Nephron (organoid): ENCODE measurements at regions not wholly inside any gene's neighbourhood (a gene's known extent, or its start where the extent isn't known, plus 50 kb on each side); places are given as distances from the start of the nearest gene placed in this dataset.

Experiments used
- H3K27ac Mint-ChIP-seq, 3 experiments: 2 replicates each; pipeline ENCODE4 v1.8.0; 2020; ENCODE audit warnings: mixed read lengths in 3 of 3, mild to moderate bottlenecking in 2 of 3, moderate library complexity in 1 of 3
- H3K27me3 Mint-ChIP-seq: 2 replicates; pipeline ENCODE4 v1.8.0; 2021; ENCODE audit warnings: low read depth, mild to moderate bottlenecking, moderate library complexity, mixed read lengths
- H3K36me3 Mint-ChIP-seq: 2 replicates; pipeline ENCODE4 v1.8.0; 2020; ENCODE audit warnings: low read depth, mixed read lengths
- H3K4me1 Mint-ChIP-seq: 2 replicates; pipeline ENCODE4 v1.8.0; 2020; ENCODE audit warnings: mixed read lengths
- H3K4me3 Mint-ChIP-seq, 3 experiments: 2 replicates each; pipeline ENCODE4 v1.8.0; 2020; ENCODE audit warnings: mild to moderate bottlenecking in 3 of 3, mixed read lengths in 3 of 3, moderate library complexity in 2 of 3
- H3K9me3 Mint-ChIP-seq: 2 replicates; pipeline ENCODE4 v1.8.0; 2020; ENCODE audit warnings: mixed read lengths
- CTCF ChIP-seq, 3 experiments: fragments of 200-600 bp; sonication (generic); IDR thresholded peaks; one replicate each; pipeline ENCODE4 v1.5.0; 2021; ENCODE audit warnings: antibody characterized with exemption in 3 of 3; ENCODE audit not compliant: unreplicated experiment in 3 of 3

DNA sequence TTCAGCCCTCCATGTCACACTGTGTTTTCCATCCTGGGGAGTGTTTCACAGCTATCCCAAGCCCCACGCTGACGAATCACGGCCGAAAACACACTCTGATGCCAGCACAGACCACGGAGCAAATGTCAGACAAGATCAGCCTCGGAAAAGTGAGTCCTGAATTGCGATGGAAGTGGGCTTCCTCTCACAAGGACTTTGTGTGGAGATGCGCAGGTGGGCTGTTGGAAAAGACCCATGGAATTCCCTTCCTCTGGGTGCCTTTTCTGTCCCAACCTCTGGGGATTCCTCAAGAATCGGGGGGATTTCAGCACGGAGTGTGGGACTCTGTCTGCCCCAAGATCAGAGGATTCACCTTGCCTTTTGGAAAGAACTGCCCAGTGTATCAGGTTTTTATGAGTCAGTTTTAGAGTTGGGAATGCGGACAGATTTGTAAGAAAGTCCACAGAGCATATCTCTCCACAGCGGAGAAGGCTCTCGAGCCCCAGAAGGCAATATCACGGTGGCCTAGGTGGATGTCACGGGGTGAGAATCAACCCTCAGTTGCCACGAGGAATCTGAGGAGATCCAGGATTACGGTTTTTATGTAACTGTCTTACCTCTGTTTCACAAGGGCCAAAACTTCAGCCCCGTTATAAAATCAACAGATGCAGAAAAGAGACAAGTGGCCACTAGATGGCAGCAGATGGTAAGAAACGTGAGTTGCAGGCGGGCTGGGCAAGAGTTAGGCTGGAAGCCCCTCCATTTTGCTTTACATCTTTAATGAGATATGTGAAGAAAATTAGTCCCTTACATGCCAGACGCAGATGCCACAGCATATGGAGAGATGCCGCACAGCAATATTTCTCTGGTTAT, 201.9 kb downstream of the DAD1 start:
- peak overlapping the region in 2 of 3 experiments; percentile 20 to 41 for H3K4me3 Mint-ChIP-seq
- H3K27ac Mint-ChIP-seq = peak overlapping the region in 2 of 3 experiments; percentile 67 to 91
- no peaks in the 10 kb centered on the region for H3K9me3 Mint-ChIP-seq
- peak; percentile 81 to 84 (median 83) for TF ChIP-seq CTCF (IDR thresholded peaks at IDR 0.05; ENCODE audit: unreplicated experiment in 3 of 3)
- H3K36me3 Mint-ChIP-seq = no peaks in the 10 kb centered on the region
- peaks cover 32% of the 10 kb centered on the region for H3K4me1 Mint-ChIP-seq
- peaks cover 25% of the 10 kb centered on the region for H3K27me3 Mint-ChIP-seq

- peaks cover 17% of the 10 kb centered on the region for H3K27me3 Mint-ChIP-seq
- peaks cover 39% of the 10 kb centered on the region for H3K4me1 Mint-ChIP-seq
- no peak for TF ChIP-seq CTCF (IDR thresholded peaks at IDR 0.05; ENCODE audit: unreplicated experiment in 3 of 3)
- H3K36me3 Mint-ChIP-seq = no peaks in the 10 kb centered on the region
- H3K27ac Mint-ChIP-seq = peak overlapping the region; percentile 71 to 82 (median 74)
- H3K9me3 Mint-ChIP-seq = no peaks in the 10 kb centered on the region
- no peak overlapping the region for H3K4me3 Mint-ChIP-seq
Measured at GRCh38 chr14:22384974-22385526, 204.0 kb downstream of the DAD1 start.

DNA sequence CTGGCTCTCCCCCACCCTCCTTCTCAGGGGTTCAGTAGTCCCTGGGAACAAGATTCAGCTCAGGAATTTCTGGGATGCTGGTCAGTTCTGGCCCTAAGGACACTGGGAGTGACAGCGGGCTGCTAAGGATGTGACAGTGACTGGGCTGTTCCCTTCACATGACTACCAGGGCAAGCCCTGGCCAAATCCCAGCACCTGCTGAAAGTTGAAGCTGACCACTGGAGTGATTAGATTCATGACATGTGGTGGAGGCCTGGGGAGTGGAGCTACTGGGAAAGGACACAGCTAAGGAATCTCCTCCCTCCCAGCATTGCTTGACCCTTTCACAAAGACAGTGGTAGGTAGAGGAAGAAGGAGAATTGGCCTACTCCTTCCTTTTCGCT, 204.9 kb downstream of the DAD1 start:
- H3K9me3 Mint-ChIP-seq = no peaks in the 10 kb centered on the region
- H3K27ac Mint-ChIP-seq = no peak overlapping the region
- peaks cover 39% of the 10 kb centered on the region for H3K4me1 Mint-ChIP-seq
- no peaks in the 10 kb centered on the region for H3K36me3 Mint-ChIP-seq
- H3K27me3 Mint-ChIP-seq = peaks cover 12% of the 10 kb centered on the region
- no peak overlapping the region for H3K4me3 Mint-ChIP-seq
- no peak for TF ChIP-seq CTCF (IDR thresholded peaks at IDR 0.05; ENCODE audit: unreplicated experiment in 3 of 3)

DNA sequence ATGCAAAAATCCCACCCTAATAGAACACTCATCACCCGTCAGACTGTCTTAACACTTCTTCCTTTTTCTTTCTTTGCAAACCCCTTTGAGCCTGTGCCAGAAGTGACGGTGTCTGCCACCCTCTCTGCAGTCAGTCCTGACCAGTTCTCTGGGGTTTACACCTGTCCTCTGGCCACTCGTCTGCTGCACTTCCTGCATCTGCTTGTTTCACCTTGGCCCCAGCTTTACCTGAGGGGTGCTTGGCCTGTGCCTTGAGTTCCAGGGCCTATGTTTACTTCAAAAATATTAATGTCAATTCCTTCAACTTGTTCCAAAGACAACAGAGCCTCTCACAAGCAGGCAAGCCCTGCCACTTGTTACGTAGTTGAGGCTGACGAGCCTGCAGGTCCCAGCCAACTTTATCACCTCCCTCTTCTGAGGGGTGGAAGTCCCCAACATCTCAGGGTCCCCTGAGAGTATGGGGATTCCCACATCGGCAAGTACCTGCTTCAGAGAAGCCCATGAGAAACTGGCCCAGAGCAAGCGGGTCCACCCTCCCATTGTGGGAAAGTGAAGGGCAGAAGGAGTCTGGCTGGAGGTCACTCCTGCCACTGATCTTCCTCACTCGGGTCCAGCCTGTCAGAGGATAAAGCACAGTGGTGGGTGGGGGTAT, 205.4 kb downstream of the DAD1 start:
- H3K4me3 Mint-ChIP-seq = no peak overlapping the region
- TF ChIP-seq CTCF (IDR thresholded peaks at IDR 0.05; ENCODE audit: unreplicated experiment in 3 of 3) = no peak
- H3K27me3 Mint-ChIP-seq = peaks cover 12% of the 10 kb centered on the region
- H3K9me3 Mint-ChIP-seq = no peaks in the 10 kb centered on the region
- H3K4me1 Mint-ChIP-seq = peaks cover 39% of the 10 kb centered on the region
- H3K36me3 Mint-ChIP-seq = no peaks in the 10 kb centered on the region
- peak overlapping the region in 1 of 3 experiments; percentile 29 for H3K27ac Mint-ChIP-seq

DNA sequence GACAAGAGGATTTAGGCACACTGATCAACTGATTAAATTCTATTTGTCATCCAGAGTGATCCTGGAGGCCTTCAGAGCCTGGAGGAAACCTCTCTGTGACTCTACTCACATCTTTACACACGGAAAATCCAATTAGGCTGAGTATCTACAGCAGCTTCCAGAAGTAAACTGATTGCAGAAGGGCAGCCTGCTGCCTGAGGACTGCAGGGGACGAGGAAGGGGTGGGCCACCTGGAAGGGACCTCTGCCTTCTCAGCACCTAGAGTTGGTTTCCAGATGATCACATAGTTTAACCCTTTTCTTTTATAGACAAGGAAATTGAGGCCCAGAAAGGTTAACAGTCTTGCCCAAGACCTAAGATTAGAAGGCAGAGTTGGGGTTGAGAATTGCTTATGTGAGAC, 206.1 kb downstream of the DAD1 start:
- Mint-ChIP-seq H3K27ac (no peak overlapping the region), H3K36me3 (no peaks in the 10 kb centered on the region), H3K4me3 (no peak overlapping the region), H3K9me3 (no peaks in the 10 kb centered on the region), H3K27me3 (peaks cover 12% of the 10 kb centered on the region), H3K4me1 (peaks cover 39% of the 10 kb centered on the region)
- TF ChIP-seq CTCF (IDR thresholded peaks at IDR 0.05; ENCODE audit: unreplicated experiment in 3 of 3) = no peak
